GM18499 (cell line): ENCODE measurements at regions not wholly inside any gene's neighbourhood (a gene's known extent, or its start where the extent isn't known, plus 50 kb on each side); places are given as distances from the start of the nearest gene placed in this dataset.

Source experiments
- ATAC-seq: cut with Tn5 transposase; IDR thresholded peaks from one replicate; pipeline ENCODE4 v1.9.1; 2021; ENCODE audit warnings: moderate number of reproducible peaks; ENCODE audit not compliant: insufficient read depth, unreplicated experiment

DNA sequence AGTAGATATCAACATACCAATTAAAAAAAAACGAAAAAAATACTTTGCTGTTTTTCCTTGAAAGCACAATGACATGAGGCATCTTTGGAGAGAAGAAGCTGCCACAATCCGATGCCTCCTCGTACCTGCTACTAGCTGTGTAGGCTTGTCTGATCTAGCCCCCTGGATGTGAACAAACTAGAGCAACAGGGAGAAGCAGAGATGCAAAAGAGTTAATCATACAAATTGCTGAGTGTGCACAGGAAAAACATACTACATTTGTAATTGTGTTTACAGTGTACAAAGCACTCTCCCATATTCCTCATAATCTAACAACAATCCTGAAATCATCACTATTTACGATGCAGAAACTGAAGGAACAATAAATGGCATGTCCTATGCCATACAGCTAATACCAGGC is 227.0 kb upstream of the CTNNB1 start:
- ATAC-seq, result no peak

DNA sequence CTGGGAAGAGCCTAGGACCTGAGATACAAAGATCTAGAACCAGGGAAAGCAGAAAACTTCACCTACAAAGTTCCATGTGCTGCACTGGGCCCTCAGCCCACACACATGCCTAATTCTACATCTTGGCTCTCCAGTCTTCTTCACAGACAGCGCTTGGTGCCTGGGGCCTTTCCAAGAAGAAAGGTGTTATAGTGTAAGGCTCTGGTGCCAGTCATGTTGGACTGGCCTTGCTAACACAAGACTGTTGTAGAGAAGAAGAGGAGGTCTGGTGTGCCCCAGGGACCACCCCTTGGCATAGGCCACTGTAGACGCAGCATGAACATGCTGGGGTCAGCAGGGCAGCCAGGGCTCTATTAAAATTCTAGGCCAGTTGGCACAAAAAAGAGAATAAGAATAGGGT is 226.2 kb upstream of the CTNNB1 start:
- ATAC-seq, result no peak

DNA sequence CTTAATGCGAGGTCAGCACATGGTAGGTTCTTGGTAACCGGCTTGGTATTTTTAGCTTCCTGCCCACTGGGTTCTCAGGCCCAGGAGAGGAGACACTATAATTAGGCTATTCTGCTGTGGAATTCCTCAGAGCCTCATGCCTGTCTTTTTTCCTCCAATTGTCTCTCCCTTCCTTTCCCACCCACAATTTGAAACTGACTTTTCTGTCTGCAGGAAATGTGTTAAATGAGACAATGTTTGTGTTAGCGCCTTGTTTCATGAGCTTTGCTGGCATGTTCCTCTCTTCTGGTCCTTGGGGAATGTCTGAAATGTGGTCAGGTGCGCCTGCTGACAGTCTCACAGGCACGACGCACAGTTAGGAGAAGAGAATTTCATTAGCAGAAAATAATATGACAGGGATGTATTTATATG is 223.6 kb upstream of the CTNNB1 start:
- ATAC-seq, result no peak

DNA sequence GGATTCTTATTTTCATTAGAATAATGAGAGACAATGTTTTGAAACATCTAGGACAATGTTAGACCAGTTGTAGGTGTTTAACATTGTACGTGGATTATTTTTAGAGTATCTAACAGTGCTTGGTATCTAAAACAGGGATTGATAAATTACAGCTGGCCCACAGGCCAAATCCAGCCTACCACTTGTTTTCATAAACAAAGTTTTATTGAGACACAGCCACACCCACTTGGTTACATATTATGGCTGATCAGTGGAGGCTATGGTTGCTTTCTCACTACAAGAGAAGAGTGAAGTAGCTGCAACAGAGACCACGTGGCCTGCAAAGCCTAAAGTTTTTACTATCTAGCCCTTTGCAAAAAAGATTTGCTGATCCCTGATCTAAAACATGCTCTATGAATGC is 223.1 kb upstream of the CTNNB1 start:
- no peak for ATAC-seq

DNA sequence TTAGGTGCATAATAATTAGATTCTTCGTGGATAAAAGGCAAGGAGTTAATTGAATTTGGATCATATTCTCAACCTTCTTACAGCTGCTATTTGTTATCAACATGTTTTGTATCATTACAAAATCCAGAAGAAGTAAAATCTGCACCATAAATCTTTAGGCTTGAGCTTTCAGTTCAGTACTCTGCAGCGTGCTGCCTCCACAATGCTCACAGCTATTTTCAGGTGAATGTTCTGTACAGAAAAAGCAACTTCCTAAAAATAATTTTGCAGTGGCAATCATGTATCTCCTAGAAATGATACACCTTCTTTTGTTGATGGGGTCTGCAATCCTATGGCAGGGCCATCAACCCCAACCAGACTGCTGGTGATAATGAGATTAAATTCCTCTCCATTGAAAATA is 220.9 kb upstream of the CTNNB1 start:
- no peak for ATAC-seq

DNA sequence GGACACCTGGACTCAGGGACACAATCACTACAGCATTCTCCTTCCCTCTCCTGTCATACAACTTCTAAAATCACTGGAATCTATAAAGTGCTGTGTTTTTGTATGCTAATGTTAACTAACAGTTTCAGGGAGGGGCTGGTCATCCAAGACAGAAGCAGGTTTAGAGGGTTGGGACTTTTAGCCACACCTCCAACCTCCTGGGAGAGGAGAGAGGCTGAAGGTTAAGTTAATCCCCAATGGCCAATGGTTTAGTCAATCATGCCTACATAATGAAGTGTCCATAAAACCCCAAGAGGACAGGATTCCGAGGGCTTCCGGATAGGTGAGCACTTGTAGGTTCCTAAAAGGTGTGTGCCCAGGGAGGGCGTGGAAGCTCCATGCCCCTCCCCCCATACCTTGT is 219.3 kb upstream of the CTNNB1 start:
- no peak for ATAC-seq

DNA sequence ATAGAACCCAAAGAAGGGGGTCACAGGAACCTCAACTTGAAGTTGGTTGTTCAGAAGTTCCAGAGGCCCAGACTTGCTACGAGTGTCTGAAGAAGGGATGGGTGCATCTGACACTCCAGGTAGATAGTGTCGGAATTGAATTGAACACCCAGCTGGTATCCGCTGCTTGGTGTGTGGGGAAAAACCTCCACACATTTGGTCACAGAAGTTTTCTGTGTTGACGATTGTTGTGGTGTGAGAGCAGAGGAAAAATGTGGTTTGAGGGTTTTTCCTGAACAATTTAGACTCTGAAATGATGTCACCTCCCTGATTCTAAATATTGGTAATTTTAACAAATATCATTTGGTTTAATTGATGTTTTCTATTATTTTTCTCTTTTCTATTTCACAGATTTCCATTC is 218.8 kb upstream of the CTNNB1 start:
- ATAC-seq, result no peak

DNA sequence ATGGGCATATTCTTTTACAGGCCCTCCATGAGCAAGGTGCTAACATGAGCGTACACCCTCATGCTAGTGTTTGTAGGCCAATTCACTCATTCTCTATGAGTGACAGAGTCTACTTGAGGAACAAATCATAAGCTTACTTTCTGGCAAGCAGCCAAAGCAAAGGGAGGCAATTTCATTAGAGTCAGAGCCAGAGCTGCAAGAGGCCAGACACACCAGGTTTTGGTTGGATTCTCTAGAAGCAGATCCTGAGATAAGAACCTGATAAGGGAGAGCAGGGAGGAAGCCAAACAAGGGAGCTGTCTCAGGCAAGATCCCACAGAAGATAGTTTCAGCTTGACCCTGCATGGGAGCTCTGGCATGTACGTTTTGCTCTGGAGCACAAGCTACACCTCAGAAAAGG is 214.1 kb upstream of the CTNNB1 start:
- ATAC-seq, result no peak

DNA sequence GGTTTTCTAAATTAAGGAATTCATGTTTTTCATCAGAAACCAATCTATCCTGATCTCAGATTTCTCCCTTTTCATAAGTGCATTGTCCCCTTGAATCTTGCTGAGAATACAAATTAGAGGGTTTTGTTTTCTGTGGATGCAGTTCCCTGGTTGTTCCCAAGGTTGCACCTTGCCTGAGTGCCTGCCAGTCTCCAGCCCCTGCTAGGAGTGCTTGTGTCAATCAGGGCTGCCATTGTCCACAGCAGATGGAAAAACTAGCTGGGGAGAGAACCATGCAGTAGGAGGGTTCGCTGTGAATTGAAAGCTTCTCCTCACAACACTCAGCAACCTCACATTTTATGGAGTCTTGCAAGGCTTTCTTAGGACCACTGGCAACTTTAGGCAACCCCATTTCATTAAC is 210.8 kb upstream of the CTNNB1 start:
- ATAC-seq, result no peak

DNA sequence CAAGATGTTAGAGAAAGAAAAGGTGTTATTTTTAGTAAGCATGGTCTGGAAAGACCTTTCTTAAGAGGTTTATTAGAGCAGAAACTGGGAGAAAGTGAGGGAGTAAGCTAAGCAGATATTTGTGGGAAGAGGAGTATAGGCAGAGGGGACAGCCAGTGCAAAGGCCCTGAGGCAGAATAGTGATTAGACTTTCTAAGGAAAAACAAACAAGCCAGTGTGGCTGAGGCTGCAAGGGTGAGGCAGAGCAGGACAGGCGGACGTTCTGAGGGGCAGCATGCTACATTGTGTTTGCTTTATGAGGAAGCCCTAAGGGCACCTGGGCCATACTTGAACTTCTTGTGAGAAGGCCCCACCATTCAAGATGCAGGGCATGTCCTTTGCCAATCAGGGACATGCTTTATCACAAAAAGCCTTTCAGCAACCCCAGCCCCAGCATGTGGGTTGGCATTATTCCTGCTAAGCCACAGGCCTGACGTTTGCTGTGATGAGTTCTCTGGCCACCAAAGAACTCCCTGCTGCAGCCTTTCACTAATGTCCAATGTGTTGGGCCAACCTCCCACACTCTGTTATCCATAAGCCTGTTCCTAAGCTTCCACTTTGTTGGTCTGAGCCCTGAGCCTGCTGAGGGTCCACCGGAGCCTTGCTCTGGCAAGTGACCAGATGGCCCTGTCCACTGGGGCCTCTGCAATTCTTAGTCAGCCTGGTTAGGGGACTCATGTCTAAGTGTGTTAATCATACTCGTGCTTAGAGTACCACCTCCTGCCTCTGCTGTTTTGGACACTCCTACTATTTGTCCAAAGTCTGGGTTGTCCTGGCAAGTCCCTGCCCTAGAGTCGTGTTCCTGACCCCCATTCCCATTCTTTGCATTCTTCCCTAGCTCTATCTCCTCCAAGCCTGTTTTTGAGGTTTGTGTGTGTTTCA is 209.9 kb upstream of the CTNNB1 start:
- ATAC-seq, result no peak

DNA sequence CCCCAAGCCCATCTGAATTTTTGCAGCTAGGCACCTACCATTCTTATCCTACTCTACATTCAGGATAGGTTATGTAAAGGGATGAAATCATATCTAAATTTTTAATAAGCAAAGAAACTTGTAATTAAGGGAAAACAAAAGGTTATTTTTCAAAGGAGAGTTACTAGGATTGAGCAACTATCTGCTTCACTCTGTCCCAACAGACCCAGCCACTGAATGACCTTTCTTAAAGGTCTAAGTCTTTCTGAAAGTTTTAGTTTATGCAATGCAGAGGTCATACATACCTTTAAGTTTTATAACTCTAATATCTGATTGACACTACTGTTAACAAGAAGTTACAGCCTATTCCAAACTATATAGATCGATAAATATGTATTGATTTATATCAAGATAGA is 209.2 kb upstream of the CTNNB1 start:
- ATAC-seq, result no peak

DNA sequence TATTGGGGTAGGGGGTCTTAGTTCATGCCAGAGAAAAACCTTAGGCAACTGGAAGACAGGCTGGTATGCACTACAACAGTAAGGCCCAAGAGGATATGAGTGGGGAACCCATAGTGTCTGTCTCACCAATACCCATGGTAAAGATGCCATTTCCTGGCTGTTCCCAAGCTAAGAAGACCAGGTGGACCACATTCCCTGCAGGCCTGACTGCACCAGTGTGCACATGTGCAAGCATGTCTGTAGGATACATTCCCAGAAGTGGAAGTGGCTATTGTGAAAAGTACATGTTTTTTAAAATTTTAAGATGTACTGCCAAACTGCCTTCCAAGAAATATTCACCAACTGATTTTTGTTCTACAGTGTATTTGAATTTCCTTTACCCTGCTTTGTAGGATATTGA is 207.3 kb upstream of the CTNNB1 start:
- ATAC-seq, result no peak

DNA sequence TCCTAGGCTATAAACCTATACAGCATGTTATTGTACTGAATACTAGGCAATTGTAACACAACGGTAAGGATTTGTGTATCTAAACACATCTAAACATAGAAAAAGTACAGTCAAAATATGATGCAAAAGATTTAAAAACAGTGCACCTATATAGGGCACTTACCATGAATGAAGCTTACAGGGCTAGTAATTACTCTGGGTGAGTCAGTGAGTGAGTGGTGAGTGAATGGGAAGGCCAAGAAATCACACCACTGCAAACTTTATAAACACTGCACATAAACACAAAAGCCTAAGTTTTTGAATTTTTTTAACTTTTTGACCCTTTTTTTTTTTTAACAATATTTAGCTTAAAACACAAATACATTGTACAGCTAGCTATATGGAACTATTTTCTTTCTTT is 204.7 kb upstream of the CTNNB1 start:
- ATAC-seq, result no peak

DNA sequence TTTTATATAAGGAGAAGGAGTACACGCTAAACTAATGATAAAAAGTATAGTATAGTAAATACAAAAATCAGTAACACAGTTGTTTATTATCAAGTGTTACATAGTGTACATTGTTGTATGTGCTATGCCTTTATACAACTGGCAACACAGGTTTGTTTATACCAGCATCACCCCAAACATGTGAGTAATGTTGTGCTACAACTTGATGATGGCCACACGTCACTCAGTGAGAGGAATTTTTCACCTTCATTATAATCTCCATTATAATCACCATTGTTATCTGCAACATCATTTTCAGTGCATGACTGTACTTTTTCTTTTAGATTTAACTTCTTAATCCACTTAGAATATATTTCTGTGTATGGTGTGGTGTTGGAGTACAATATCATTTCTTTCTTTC is 204.0 kb upstream of the CTNNB1 start:
- ATAC-seq, result no peak

DNA sequence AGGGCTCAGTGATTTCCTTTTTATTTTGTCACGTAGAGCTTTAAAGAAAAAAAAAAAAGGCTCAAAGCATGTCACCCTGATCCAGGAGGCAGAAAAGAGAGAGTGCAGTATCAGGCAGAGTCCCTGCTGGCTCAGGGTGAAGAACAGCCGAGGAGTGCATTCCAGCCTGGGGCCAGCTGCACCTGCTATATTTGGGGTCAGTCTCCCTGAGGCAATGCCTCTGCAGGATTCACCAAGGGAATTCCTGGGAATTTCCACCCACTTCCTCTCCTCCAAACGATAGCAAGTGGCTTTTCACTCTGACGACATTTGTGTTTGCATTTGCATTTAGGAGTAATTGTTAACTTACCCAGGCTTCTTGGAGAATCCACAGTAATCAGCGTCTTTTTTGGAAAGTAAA is 202.9 kb upstream of the CTNNB1 start:
- ATAC-seq, result no peak

DNA sequence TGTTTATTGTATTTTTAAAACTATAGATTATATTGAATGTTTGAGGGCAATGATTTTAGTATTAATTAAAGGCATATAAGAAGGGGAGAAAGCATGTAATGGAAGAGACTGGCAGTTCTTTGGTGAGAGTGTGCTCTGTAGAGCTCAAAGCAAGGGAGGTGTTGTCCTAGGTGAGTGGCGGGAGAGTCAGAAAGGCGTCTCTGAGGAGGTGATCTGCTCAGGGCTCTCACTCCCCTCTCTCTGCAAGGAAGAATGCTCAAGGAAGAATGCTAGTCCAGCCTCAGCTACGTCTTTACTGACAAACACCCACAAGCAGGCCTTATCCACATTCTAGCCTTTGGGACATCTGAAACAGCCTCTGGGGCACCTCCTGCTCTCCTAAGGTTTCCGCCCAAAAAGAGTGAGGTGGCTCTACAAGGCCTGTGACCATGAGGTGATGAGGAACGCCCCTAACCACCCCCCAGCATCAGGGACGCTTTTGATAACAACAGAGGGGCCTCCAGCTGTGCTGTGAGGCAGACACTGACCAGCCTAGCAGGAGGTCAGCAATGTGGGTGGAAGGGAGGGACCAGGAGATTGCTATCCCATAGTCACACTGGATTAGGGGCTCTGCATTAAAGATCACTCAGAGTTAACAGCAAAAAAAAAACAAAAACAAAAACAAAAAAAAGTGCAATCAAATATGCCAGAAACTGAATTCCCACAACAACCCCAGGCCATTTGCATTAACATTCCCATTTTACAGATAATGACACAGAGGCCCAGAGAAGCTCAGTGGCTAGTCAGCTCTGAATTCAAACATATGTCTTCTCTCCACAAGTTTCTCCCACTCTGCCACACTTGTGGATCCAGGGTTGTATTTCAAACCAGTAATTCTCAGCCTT is 202.2 kb upstream of the CTNNB1 start:
- ATAC-seq, result no peak

DNA sequence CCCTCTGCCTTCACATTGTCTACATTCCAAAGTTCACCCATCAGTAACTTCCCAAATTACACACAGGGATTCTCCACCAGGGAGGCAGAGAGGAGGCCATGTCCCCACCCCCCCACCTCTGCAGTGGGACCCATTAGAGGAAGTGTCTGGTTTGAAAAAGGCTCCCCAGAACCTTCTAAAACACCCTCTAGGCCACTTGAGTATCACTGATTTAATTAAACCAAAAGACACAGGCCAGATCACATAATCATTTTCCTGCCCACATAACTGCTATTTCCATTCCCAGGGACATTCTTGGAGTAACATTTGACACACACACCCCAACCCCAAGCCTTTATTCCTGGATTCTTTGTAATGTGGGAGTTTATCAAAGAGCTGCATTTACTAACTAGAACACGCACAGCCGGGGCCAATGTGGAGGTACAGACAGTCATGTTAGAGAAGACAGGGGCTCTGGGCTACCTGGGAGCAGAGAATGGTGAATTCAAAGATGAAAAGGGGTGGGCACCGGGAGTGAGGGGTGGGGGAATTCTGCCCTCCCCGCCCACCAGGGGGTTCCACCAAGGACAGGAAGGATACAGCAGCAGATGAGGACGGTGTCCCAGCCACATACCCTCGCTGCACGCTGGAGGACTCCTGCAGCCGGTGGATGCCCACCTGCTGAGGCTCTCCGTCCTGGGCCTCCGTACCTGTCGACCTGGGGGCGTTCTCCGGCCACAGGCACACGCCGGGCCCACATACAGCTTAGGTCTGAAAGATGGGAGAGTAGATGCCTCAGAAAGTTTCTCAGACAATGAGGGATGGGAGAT is 201.4 kb upstream of the CTNNB1 start:
- no peak for ATAC-seq

DNA sequence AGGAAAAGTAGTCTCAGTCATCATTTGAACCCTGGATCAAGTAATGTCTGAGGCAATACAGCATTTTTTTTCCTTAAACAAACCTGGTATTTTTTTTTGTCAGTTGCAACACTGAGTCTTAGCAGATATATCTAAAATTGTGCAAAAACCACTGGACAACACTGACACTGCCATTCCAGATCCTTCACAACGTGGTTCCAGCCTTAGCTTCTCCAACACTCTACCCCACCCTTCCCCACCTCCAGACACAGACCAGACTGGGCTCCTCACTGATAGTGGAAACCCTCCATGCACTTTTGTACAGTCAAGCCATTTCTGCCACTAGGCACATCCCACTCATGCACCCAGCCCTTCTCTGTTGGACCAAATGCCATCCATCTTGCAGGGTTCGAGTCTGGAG is 199.6 kb upstream of the CTNNB1 start:
- ATAC-seq, result no peak

DNA sequence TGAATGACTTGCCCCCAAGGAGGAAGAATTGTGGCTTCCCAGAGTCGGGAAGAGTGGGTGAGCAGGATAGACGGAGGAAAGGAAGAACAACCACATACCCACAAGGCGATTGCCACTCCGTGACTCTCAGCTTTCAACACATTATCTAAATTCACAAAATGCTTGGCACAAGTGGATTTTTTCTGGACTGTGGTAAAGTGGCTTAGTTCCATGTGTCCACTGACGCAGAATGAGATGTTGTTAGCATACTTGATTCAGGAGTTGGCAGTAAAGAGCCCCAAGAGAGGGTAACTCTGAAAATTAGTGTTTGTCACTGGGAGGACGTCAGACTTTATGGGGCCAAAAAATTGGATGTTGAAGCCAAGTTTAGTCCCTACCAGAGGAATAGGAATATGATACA is 198.8 kb upstream of the CTNNB1 start:
- ATAC-seq, result no peak

DNA sequence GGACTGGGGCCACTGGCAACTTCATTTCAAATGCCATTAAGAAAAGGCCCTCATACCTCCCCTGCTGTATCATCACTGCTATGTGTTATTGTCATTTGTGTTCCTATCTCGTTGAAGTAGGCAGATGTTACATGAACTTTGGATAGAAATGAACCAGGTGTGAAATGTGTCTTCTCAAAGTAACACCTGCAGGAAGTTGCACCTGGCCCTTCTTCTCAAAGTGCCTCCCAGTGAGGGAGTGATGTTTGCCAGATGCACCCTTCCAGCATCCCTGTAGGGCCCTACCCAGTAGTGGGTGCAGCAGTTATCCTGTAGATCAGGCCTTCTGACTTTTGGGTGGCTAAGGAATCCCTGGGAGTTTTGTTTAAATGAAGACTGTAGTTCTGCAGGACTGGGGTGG is 197.7 kb upstream of the CTNNB1 start:
- ATAC-seq, result no peak

DNA sequence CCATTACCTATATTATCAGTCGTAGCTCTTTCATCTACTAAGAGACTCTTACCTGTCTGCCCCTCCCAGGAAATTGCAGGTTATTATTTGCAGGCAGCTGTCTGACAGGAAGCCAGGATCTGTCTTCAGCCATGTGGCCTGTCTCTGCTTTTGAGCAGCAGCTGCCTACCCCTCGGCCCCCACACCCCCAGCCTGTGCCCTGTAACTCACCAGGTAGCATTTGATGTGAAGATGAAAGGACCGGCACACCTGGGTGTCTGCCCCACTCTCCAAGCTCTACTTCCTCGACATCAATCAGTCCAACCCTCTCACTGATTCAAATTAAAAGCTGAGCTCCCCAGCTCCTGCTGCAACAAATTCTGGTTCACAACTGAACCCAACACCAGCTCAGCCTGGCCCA is 197.2 kb upstream of the CTNNB1 start:
- no peak for ATAC-seq
